GM08714 (cell line): ENCODE measurements at regions not wholly inside any gene's neighbourhood (a gene's known extent, or its start where the extent isn't known, plus 50 kb on each side); places are given as distances from the start of the nearest gene placed in this dataset.

Source experiments
- H3K4me3 ChIP-seq: fragments of 200-500 bp; sonication (Bioruptor generic); 2 replicates; pipeline ENCODE4 v1.5.1; 2014; ENCODE audit warnings: mild to moderate bottlenecking, low read length, inconsistent platforms
- ZNF274 ChIP-seq: IDR thresholded peaks from 2 replicates; pipeline ENCODE4 v1.6.1; 2012; ENCODE audit warnings: mild to moderate bottlenecking, low read depth, low read length

DNA sequence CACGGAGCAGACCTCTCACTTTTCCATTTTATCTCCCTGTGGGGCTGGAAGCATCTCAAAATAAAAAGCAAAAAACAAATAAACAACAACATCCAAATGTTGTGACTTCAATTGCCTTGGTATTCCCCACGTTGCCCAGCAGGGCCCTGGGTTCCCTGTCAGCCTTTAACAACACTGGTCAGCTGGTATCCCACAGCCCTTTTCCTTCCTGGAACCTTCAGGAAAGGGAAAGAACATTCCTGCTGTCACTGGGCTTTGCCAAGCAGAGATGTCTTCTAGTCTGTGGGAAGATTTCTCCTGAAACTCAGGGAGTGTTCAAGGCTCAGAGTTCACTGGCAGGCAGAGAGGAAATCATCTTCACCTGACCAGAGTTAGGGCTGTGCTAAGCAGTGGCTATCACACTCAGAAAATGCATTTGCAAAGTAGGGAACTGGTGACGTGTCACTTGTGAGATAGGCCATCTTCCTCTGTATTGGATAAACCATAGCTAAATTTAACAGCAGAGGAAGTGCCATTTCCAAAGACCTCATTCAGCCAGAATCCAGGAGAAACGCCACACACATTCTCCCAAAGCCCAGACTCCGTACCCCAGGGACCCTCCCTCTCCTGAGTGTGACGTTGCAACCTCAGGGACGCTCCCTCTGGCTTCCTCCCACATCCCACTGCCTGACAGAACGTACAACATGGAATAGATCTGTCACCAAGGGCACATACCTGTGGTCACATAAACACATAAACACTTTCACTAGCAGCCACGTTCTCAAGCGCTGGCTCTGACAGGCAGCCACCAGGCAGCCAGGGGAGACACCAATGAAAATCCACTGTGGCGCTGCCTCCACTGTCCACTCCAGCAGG, 274.0 kb upstream of the DAPK1 start:
- TF ChIP-seq ZNF274, result no peak

DNA sequence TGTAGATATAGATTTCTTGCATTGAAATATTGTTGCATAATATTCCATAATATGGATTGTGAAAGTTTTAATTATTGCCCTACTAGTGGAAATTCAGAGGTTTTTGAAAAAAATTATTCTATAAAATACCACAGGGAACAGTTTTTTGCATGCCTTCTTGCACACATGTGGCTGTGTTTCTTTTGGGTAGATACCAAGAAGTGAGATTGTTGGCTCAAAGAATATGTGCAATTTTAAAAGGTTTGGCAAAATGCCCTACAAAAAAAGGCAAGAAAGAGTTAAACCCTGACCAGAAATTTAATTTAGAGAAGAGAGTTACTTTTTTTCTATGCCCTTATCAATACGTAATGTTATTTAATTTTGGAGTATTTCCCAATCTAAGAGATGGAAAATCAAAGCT, 270.8 kb upstream of the DAPK1 start:
- H3K4me3 ChIP-seq, result no peak overlapping the region
- no peak for TF ChIP-seq ZNF274

More for the DNA sequence above, 274.0 kb upstream of the DAPK1 start:
- no peak overlapping the region for H3K4me3 ChIP-seq

DNA sequence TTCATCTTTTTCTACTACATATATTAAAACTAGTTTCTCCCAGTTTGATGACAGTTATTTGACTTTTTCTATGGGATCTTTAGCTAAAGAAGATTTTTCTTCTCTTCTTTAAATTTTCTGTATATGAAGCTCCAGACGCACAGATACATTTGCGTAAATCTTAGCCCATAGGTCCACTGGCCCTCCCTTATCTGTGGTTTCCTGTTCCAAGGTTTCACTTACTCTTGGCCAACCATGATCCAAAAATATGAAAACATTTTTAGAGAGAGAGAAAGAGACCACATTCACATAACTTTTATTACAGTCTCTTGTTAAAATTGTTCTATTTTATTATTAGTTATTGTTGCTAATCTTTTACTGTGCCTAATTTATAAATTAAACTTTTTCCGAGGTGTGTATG, 270.2 kb upstream of the DAPK1 start:
- no peak for TF ChIP-seq ZNF274

DNA sequence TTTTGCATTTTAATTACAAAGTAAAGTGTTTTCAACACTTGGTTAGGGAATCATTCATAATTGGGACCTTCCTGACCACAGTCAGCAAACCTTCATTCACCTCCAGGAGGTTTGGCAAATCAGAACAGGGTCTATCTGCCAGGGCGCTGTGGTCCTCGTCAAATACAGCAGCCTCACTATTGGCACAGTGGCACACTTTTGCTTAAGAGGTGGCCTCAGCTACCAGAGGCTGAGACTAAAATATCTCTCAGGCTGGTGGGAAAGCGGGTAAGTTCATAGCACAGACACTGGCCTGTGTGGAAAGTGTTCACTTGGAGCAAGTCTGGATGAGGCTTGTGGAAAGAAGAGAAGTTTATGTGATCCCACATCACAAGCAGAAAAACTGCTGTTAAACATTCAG, 268.6 kb upstream of the DAPK1 start:
- no peak for TF ChIP-seq ZNF274
- no peak overlapping the region for H3K4me3 ChIP-seq

More for the DNA sequence above, 270.2 kb upstream of the DAPK1 start:
- no peak overlapping the region for H3K4me3 ChIP-seq

DNA sequence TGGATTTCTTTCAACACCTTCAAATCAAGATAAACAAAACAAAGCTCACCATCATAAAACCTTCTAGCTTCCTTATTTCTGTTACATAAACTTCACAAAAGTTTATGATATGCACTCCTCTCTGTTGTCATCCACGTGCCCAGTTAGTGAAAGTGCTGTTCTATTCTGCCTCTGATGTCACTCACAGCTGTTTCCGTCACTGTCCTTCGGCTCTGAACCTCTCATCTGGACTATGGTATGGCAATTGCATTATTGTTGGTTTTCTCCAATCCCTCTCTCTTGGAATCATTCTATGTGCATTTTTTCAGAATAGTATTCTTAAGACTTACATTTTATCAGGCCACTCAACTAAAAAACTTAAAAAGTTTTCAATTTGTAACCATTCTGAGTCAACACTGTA, 264.2 kb upstream of the DAPK1 start:
- no peak overlapping the region for H3K4me3 ChIP-seq
- TF ChIP-seq ZNF274, result no peak

DNA sequence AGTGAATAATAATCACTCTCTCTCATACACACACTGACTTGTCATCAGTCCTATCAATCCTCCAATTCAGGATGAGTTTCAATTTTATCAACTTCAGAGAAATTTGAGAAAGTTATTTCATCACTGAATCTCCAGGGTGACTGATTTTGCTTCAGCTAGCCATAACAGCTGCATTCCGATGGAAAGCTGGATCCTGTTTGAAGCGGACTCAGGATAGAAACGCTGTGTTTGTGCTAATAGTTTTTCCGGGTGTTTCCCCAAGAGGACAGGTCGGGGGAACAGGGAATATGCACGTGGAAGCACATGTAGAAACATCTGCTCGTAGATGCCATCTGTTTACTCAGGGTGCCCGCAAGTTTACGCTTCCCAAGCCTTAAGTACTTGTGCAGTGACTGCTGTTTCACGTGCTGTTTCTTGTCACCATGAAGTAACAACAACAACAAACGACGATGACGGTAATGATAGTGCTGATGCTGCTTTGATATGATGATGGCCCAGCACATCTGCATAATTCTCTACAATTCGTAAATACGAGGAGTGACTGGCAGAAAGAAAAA, 263.7 kb upstream of the DAPK1 start:
- H3K4me3 ChIP-seq, result no peak overlapping the region
- TF ChIP-seq ZNF274, result no peak

DNA sequence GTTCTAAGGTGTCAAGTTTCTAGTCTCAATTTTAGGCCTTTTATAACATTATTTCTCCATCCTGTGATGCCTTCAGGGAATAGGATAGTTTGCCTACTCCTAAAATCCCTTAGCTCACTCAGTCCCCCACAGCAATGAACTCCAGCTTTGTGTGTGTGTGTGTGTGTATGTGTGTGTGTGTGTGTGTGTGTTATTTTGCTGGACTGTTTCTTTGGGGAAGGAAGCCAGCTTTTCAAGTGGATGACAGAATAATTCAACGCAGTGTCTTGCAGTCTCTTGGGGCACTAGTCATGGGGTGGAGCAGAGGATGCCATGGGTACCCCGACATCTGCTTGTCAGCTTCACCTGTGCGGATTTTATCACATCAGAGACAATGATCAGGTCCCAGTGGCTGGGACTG, 262.8 kb upstream of the DAPK1 start:
- no peak overlapping the region for H3K4me3 ChIP-seq
- no peak for TF ChIP-seq ZNF274

DNA sequence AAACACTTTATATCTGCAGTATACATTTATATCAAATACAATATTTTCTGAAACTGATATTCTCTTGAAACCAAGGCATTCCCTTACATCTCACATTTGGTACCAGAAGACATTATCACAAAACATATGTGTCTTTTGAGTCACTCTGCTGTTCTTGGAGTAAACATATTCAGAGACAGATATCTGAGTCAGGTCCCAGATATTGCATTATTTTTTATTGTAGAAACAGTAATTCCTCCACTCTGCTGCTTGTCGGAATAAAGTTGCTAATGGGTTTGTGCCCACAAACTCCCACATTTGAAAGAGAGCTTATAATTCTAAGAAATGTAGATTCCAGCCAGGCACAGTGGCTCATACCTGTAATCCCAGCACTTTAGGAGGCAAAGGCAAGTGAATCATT, 261.1 kb upstream of the DAPK1 start:
- TF ChIP-seq ZNF274, result no peak
- no peak overlapping the region for H3K4me3 ChIP-seq

DNA sequence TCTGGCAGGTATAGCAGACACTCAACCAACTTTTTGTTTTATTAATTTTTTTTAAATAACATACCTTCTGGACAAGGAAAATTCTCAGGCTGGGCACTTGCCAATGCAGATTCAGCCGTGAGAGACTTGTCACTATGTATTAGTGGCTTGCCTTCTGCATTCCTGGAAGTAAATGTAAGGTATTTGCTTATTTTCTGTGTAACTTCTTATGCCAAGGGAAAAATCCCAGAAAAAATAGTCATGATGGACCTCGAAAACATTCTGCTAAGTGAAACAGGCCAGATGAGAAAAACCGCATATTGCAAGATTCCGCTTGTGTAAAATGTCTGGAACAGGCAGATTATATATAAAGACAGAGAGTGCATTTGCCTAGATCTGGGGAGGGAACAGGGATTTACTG, 260.3 kb upstream of the DAPK1 start:
- no peak overlapping the region for H3K4me3 ChIP-seq
- TF ChIP-seq ZNF274, result no peak

DNA sequence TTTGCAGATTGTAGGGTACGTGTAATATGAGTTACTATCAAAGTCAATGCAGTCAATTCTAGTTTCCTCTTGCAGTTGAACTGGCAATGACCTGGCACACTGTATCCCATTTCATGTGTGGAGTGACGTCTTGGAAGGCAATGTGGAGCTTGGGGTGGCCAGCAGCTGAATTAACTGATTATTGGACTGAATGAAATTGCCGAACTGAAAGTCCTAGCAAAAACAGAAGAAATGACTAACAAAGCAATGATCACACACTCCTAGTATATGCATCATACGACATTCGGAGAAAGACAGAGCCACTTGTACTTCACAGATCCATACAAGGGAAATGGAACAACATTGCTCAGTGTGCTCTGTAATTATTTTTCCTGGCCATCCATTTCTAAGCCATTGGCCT, 259.1 kb upstream of the DAPK1 start:
- TF ChIP-seq ZNF274, result no peak
- no peak overlapping the region for H3K4me3 ChIP-seq

DNA sequence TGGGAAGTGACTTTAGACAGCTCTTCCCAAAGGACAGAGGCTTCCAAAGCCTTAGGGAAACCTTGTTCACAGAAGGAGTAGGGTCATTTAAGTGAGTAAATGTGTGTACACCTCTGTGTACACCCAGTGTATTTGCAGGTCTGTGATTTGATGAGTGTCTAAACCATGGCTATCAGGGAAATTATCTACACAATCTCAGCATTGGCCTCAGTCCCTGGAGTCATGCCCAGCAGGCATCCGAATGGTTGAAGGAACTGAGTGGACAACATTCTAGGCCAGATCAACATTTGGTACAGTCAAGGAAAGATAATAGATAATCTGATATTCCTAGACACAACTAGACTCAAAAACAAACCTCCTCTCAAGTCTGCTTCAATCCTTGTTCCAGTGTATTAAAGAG, 258.4 kb upstream of the DAPK1 start:
- H3K4me3 ChIP-seq, result no peak overlapping the region
- no peak for TF ChIP-seq ZNF274

DNA sequence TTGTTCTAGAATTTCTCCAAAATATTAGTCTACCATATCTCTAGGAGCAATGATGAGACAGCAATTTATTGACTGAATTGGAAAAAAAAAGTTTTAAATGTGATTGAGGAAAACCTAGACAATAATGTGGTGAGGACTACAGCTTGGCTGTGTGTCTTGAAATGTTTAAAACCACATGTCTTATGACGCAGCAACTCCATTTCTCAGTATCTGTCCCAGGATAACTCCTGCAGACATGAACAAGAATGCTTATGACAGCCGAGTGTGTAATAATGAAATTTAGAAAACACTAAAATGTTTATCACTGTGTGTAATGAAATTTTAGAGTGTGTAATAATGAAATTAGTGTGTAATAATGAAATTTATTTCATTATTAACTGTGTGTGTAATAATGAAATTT, 254.1 kb upstream of the DAPK1 start:
- H3K4me3 ChIP-seq, result no peak overlapping the region
- no peak for TF ChIP-seq ZNF274

DNA sequence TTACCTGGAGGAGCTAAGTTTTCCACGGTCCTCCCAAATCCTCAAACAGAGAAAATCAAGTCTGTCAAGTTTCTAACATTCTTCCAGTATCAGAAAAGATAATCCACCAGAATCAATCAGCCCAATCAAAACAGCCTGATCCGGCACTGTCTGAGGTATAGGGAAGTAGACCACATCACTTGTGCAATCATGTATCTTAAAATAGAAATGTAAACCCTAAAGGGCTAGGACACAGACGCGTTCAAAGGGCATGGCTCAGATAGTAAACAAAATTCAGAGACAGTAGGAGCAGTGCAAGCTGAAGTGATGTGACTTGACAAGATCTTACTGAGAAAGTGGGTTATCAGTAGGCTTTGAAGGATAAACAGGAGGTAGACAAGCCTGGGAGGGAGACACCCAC, 252.4 kb upstream of the DAPK1 start:
- H3K4me3 ChIP-seq, result no peak overlapping the region
- TF ChIP-seq ZNF274, result no peak

DNA sequence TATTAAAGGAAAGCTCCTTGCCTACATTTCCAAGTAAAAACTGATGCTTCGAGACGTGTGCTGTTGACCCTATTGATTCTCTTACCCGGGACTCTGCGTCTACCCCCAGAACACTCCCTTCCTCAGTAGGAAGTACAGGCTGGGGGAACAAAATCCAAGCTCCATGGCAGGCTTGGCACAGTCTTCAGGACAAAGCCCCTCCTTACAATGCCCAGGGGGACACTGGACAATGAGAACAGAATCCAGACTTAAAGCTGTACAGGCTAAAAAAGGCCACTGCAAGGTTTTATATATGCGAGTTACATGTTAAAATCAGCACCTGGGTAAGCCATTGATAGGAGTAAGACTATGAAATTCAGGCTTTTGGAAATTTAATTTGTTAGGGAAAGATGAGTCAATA, 250.6 kb upstream of the DAPK1 start:
- no peak for TF ChIP-seq ZNF274
- no peak overlapping the region for H3K4me3 ChIP-seq

DNA sequence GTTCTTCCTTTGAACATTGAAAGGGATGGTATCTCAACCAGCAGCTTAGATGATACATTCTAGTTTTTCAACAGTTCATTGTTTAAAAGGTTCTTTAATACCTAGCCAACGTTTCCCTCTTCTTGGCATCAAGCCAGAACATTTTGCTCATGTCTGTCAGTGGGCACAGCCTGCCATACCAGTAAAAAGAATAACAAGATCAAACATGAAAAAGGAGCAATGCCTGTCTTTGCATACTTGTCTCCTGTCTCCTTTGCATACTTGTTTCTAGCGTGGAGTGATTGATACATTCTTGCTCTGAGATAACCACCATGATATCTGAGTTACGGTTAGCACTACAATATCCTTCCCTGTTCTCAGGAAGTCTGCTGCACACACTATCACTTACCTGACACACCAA, 248.6 kb upstream of the DAPK1 start:
- TF ChIP-seq ZNF274, result no peak
- no peak overlapping the region for H3K4me3 ChIP-seq
